Astrocyte of the cerebellum (primary cell): ENCODE measurements at regions not wholly inside any gene's neighbourhood (a gene's known extent, or its start where the extent isn't known, plus 50 kb on each side); places are given as distances from the start of the nearest gene placed in this dataset.

Experiments
- DNase-seq: peaks from one replicate; pipeline ENCODE4 v3.0.0-alpha.2; 2011; ENCODE audit warnings: low read depth
- H3K4me3 ChIP-seq: 2 replicates; pipeline ENCODE4 v1.5.1; 2011; ENCODE audit warnings: mild to moderate bottlenecking, low read depth, low read length, moderate library complexity
- in situ Hi-C: cut with HindIII; loops from 2 replicates; pipeline ENCODE4 v1.10.0; 2017; ENCODE audit warnings: low sequenced_read_pairs
- TF ChIP-seq, protein P1 (sequence below): IDR thresholded peaks from 2 replicates; pipeline ENCODE4 v1.5.1; 2012; ENCODE audit warnings: low read length, low read depth, moderate library complexity, mild to moderate bottlenecking; ENCODE audit errors: missing control alignments

DNA sequence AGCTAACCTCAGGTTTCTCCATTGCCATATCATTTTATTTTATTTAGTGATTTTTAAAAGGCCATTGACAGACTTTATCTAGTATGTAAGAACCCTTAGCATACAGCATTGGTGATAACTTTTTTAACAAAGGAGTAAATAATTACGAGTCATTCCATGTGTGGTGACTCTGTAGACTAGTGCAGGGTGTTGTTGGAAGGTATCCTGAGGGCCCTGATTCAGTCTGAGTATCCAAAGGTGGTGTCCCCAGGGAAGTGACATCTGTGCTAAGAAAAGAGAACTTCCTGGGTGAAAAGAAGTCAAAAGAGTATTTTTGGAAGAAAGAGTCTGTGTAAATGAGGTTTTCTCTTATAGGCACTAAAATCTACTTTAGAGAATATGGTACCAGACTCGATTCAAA is 308.4 kb downstream of the C7orf25 start:
- no peak overlapping the region for H3K4me3 ChIP-seq
- DNase-seq: no peak
- TF ChIP-seq, protein P1, sequence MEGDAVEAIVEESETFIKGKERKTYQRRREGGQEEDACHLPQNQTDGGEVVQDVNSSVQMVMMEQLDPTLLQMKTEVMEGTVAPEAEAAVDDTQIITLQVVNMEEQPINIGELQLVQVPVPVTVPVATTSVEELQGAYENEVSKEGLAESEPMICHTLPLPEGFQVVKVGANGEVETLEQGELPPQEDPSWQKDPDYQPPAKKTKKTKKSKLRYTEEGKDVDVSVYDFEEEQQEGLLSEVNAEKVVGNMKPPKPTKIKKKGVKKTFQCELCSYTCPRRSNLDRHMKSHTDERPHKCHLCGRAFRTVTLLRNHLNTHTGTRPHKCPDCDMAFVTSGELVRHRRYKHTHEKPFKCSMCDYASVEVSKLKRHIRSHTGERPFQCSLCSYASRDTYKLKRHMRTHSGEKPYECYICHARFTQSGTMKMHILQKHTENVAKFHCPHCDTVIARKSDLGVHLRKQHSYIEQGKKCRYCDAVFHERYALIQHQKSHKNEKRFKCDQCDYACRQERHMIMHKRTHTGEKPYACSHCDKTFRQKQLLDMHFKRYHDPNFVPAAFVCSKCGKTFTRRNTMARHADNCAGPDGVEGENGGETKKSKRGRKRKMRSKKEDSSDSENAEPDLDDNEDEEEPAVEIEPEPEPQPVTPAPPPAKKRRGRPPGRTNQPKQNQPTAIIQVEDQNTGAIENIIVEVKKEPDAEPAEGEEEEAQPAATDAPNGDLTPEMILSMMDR: no peak
- in situ Hi-C loops: no loop called here

DNA sequence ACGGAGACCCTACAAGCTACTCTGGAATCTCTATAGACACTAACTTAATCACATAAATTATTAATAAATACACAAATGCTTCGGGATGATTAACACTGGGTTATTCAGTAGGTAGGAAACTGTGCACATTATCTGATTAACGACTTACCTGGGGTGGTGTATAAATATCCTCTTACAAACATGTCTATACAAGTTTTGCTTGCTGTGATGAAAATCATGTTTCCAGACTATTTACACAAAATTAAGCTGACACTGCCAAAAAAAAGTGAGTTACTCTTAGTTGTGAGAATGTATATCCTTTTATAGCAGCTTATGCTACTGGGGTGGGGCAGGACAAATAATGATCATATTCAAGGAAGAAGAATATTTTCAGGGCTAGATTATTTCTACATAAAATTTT is 314.6 kb downstream of the C7orf25 start:
- in situ Hi-C loops: no loop called here
- DNase-seq: no peak
- TF ChIP-seq, protein P1: no peak
- H3K4me3 ChIP-seq: no peak overlapping the region

DNA sequence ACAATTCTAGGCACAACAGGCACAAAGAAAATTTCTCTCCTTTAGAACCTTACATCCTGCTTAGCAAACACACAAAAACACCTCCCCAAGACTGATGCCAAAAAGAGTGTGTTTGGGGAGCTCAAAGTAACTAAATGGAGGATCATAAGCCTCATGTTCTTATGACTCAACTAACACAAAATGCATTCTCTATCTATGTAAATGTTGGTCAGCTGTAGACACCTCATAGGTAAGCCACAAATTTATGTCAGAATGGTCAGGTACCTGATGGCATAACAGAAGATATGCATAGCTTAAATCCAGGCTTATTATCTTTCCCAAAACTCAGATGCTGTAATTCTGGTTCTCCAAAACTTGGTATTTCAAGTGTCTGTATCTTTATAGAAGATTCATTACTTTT is 315.1 kb downstream of the C7orf25 start:
- no peak overlapping the region for H3K4me3 ChIP-seq
- in situ Hi-C loops: no loop called here
- no peak for DNase-seq
- TF ChIP-seq, protein P1: no peak

DNA sequence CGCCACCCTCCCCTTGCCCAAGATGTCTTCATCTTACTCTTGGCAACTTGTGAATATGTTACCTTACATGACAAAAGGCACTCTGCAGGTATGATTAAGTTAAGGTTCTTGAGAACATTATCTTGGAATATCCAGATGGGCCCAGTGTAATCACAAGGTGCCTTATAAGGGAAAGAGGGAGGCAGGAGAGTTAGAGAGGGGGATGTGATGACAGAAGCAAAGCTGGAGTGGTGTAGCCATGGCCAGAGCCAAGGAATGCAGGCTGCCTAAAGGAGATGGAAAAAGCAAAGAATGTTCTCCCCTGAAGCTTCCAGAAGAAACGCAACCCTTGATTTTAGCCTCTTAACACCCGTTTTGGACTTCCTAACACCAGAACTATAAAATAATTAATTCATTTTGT is 318.0 kb downstream of the C7orf25 start:
- in situ Hi-C loops: no loop called here
- no peak overlapping the region for H3K4me3 ChIP-seq
- TF ChIP-seq, protein P1: no peak
- DNase-seq: no peak

DNA sequence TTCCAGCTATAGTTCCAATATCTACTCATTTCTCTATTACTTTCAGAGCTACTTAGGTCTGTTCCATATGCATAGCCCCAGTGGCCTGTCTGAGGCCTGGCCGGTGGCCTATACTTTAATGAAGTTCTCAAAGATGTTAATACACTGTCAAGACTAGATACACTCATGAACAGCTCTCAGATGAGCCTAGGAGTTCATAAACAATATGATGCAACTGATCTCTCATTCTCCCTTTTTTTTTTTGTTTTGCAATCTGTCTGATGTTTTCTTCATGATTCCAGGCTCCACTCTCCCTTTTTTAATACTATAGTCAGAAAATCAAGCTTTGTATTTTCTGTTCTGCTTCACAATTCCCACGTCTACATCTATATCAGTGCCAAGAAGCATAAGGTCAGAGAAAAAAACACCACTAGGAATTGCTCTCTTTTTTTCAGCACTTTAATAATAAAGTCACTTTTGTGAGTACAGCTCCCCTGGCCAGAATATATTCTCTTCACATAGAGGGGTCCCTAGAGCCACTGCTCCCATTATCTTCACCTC is 321.0 kb downstream of the C7orf25 start:
- in situ Hi-C loops: no loop called here
- no peak for DNase-seq
- TF ChIP-seq, protein P1: no peak
- H3K4me3 ChIP-seq: no peak overlapping the region

DNA sequence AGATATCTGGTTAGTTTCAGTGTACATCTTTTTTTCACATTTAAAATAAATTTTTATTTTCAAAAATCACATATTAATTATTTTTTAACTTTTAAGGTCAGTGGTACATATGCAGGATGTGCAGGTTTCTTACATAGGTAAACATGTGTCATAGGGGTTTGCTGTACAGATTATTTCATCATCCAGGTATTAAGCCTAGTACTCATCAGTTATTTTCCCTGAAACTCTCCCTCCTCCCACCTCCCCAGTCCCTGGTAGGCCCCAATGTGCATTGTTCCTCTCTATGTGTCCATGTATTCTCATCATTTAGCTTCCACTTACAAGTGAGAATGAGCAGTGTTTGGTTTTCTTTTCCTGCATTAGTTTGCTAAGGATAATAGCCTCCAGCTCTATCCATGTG is 323.0 kb downstream of the C7orf25 start:
- DNase-seq: no peak
- in situ Hi-C loops: no loop called here
- TF ChIP-seq, protein P1: no peak
- no peak overlapping the region for H3K4me3 ChIP-seq

DNA sequence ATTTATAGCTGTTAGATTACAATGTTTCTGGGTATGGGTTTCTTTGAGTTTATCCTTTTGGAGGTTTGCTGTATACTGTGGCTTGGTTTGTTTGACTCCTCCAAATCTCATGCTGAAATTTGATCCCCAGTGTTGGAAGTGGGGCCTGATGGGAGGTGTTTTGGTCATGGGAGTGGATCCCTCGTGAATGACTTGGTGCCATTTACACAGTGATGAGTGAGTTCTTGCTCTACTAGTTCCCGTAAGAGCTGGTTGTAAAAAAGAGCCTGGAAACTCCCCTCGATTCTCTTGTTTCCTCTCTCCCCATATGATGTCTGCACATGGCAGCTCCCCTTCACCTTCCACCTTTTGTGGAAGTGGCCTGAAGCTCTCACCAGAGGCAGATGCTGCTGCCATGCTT is 324.1 kb downstream of the C7orf25 start:
- no peak overlapping the region for H3K4me3 ChIP-seq
- TF ChIP-seq, protein P1: no peak
- in situ Hi-C loops: no loop called here
- DNase-seq: no peak
